Smooth muscle cell of the brain vasculature (primary cell): ENCODE measurements at regions not wholly inside any gene's neighbourhood (a gene's known extent, or its start where the extent isn't known, plus 50 kb on each side); places are given as distances from the start of the nearest gene placed in this dataset.

Experiments
- DNase-seq: peaks from one replicate; pipeline ENCODE4 v3.0.0-alpha.2; 2012; ENCODE audit warnings: low read depth, low spot score

DNA sequence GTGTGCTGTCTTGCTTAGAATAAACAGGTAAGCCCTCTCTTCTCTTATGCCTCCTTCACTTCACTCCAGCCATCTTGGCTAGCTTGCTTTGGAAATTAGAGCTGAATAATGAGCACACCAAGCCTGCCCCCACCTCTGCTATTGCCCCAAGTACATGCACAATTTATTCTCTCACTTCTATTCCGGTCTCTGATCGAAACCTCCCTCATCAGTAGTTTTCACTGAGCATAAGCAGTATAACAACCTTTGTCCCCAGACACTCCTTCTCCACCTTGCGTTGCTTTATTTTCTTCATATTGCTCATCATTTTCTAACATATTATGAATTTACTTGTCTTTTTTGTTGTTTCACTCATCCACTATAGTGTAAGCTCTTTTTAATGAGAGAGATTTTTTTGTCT is 253.4 kb downstream of the GXYLT1 start:
- no peak for DNase-seq

DNA sequence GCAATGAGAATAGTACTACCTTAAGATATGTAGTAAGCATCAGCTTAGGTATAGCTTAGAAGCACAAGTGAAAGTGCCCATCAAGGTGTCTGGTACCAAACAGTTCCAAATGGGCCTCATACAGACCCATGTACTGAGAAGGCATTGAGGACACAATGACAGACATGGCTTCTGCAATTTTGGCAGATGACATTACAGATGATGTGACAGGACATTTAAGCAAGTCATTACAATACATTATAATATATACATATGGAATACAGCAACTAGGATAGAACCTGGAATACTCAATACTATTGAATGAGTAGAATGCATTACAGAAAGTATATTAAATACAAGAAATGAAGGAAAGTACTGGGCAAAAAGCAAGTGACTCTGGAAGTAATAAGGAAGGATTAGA is 256.4 kb downstream of the GXYLT1 start:
- no peak for DNase-seq

DNA sequence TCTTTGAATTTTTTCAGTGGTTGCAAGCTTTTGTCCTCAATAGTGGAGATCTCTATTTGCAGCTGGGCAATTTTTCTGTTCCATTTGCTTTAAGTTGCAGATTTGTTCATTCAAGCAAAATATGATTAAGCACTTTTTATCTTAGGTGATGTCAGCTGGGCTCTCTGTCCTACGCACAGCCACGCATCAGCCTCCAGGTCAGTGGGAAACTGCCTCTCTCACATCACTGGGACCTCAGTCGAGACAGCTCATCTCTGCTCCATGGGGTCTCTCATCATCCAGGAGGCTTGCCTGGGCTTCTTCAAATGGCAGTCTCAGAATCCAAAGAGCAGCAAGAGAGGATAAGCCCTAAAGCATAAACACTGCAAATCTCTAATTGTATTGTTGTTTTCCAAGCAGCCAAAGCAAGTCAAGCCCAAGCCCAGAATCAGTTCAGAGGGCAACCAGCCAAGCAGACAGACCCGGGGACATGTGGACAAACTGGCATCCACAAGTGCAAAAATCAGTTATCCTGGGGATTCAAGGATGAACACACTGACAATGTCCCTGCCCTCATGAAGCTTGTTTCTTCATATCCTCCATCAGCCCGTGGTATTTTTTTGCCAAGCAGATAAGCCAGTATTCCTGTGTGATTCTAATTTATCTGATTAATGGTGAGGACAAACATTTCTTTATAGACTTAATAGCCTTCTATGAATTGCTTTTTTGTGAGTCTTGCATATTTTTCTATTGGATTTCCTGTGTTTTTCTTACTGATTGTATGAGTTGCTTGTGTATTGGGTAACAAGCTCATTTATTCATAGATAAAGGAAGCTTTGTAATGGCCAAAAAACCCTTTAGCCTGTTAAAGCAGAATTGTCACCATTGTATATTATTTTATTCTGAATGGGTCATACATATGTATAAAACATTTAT is 262.5 kb downstream of the GXYLT1 start:
- DNase-seq: no peak

DNA sequence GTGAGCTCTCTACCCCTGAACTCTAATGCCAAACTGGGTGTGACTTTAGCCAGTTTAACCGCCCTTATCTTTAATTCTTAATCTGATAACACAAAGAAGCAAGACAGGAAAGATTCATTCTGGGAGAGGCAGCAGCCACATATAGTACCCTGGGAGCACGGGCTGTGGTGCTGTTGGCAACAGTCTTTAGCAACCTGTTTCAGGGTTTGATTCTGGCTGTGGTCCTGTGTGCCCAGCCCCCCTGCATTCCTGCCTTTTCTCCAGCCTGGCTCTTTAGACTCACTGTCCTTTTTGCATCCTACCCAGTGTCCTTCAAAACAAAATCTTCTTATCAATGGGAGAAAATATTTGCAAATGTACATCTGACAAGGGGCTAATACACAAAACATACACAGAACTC is 275.2 kb downstream of the GXYLT1 start:
- DNase-seq: no peak

DNA sequence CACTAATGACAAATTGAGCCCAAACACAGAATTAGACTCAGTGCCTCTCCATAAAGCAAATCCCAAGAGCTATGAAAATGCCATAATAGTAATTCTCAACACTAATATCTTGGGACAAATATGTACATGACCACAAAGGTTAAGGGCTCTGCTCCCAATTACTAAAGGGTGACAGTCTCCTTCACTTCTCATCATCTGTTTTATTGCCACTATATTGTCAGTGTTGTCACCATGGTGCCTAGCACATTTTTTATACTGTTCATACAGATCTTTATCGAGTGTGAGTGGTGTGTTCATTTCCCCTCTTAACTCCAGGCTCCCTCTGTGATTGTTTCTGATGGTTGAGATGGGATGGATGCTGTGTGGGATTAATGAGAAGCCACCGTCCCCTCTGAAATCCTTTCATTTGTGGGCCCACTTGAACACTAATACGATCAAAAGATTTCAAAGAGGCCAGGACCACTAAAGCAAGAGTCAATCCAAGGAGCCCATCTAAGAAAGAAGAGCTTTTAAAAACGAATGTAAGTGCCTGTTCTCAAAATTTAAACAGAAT is 277.7 kb downstream of the GXYLT1 start:
- DNase-seq: no peak

DNA sequence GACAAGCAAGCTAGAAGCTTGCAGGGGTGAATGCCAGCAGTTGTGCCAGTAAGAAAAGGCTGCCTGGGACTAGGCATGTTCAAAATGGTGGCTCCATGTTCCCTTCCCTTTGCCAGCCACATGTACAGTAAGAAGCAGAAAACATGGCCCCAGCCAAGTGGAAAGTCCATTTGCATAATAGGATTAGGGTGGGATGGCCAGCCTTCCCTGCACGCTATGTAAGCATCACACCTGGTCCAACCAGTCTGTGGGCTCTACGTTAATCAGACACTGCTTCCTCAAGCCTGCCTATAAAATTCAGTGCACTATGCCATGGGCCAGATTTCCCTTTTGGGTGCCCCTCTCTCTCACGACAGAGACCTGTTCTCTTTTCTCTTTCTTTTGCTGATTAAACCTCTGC is 288.4 kb downstream of the GXYLT1 start:
- DNase-seq: no peak

DNA sequence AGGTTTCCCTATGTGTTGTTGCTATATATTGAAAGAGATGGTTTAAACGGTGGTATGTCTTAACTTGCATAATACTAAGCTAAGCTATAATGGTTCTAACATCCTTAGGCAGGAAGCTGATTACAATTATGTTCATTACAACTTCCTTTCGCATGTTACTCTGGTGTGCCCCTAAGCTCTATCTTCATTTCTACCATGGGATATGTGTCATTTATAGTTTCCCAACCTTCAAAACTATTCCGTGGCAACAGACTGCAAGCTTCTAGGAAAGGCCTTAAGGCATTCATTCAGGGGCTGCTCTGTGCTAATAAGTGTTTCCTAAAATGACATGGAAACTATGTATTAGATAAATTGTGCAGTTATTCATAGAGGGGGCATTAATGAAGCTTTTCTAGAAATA is 294.6 kb downstream of the GXYLT1 start:
- DNase-seq: no peak

DNA sequence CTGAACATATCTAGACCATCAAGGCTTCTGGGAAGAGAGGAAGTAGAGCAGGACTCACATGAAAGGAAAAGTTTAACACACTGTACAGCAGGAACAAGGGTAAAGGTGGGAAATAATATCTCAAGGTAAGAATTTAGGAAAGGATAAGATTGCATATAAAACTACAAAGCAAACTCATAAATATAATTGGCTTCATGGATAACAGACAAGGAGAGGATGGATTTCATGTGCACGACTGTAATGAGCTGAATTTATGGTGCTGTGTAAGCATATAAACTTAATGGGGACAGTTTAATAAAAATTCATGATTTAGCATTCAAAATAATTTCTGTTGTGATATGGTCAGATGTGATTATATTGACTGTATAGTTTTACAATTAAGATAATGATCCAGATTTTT is 298.0 kb downstream of the GXYLT1 start:
- no peak for DNase-seq

DNA sequence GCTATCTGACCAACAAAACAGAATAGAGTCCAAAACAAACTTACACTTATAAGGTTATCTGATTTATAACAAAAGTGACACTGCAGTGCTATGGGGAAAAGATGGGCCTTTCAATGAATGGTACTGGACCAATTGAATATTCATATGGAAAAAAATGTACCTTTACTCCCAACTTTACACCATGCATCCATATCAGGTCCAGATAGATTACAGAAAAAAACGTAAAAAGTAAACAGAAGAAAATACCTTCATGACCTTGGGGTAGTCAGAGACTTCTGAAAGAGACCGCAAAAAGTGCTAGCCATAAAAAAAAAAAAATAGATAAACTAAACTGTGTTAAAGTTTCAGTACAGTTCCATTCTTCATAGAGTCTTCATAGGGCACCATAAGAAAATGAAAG is 308.3 kb downstream of the GXYLT1 start:
- DNase-seq: no peak

DNA sequence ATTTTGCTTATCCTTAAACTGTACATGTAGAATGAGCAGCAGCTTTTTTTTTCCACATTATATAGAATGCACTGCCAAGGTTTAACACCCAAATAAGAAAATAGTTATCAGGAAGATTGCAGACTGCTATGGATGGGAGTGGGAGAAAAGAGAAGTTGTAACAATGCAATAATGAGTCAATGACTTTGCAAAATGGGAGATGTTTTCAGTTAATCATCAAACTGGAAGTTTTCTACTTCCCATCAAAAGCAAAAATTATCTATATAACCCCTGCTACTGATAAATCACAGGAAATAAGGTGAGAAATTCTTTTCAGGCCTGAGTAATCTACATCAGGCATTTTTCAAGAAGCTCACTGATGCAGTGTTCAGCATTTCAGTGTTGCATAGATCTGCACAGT is 309.1 kb downstream of the GXYLT1 start:
- no peak for DNase-seq

DNA sequence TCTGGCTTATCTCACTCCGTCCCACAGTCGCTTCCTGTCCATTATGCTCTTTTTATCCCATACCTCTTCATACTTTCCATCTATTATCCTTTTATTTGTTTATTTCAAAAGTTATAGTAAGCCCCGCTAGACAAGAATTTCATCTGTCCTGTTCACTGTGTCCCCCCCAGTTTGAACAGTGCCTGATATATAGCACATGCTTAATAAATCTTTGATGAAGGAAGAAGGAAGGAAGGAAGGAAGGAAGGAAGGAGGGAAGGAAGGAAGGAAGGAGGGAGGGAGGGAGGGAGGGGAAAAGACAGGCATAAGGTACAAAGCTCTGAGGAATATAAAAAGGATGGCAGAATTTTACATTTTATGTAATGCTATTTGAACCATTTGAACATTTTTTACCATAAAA is 324.7 kb downstream of the GXYLT1 start:
- DNase-seq: no peak

DNA sequence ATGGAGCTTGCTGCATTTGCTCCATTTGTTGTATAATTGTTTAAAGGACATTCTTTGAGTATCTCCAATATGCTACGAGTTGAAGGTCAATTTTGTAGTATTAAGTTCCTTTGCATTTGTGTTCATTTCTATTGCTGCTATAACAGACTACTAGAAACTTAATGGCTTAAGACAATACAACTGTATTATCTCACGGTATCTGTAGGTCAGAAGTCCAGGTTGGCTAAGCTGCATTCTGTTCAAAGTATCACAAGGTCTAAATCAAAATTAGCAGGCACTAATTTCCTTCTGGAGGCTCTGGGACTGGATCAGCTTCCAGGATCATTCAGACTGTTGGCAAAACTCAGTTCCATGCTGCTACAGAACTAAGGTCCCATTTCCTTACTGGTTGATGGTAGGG is 340.6 kb downstream of the GXYLT1 start:
- DNase-seq: no peak

DNA sequence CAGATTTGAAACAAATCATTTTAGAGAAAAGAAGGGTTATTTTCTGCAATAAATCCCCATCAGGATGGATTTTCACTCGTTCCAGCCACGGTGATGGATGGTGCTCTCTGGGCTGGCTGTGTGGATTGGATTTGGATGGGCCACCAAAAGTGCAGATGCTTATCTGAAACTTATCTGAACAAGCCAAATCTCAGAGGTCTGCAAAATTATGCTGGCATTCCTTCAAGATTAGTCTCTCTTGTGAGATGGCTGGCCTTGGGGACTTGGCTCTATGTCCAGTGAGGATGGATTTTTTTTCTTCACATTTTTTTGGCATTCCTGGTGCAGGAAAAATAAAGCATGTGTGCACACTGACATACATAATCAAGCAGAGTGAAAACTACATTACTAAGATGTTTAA is 341.9 kb downstream of the GXYLT1 start:
- DNase-seq: no peak

DNA sequence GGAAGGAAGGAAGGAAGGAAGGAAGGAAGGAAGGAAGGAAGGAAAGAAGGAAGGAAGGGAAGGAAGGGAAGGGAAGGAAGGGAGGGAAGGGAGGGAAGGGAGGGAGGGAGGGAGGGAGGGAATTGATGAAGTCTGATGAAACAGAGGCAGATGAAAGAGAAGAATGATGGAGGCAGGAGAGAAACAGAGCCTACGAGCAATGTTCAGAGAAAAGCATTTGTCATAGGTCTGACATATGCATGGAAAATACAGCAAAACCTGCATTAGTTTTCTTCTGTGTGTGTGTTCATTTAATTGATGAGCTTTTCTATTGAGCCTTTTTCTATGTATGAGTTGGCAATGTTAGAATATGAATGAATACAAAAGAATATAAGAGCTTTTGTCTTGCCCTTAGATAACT is 343.4 kb downstream of the GXYLT1 start:
- no peak for DNase-seq

DNA sequence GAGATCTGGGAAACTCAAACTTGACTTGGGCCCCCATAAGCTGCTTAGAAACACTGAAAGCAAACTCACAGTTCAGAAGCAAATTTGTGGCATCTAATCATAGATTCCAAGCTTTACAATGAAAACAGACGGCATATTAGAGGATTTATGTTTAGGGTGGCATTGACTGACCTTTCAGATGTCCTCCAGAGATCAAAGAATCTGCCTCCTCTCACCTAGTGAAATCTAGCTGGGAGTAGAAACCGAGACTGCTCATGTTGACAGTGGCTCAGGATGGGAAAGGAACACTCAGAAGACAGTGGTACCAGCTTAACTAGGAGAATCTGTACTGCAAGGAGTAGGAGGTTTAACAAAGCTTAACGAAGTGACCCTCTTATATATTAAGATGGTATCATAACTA is 345.0 kb downstream of the GXYLT1 start:
- no peak for DNase-seq

DNA sequence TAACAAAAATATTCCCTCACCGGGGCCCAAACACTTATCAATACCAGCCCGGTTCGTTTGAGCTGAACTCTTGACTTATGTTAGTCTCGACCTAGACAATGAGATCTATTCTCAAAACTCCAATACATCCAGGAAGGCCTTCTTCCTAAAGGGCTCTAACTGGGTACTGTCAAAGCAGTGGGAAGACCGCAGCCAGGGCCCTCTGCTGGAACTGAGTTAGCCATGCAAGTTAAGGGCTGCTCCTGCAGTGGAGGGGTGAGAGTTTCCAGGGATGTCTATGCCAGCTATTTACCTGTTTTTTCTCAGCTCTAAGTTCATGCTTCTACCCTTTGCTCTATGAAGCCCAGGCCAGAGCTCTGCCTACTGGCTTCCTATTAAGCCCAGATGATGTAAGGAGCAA is 348.8 kb downstream of the GXYLT1 start:
- DNase-seq: no peak

DNA sequence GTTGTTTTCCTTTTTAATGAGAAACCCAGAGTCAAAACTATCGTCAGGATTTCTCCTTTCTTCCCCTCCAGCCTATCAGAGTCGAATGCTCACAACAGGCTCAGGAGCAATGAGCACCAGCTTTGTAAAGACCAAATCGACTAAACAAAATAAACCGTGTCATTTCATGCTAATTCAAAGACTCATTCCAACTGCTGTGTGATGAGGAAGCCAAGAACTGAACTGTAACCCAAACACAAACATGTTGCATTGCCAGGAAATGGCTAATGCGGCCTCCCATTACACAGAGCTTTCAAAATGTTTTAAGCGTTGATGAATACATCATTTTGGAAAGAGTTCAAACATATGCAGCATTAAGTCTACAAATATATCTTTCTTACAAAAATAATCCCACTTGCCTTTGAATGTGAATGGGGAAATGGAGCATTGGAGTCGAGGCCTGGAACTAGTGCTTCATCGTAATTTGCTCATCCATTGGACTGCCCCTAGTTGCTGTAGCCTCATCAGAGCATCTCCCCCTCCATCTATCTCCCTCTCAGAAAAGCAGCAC is 349.5 kb downstream of the GXYLT1 start:
- DNase-seq: no peak

DNA sequence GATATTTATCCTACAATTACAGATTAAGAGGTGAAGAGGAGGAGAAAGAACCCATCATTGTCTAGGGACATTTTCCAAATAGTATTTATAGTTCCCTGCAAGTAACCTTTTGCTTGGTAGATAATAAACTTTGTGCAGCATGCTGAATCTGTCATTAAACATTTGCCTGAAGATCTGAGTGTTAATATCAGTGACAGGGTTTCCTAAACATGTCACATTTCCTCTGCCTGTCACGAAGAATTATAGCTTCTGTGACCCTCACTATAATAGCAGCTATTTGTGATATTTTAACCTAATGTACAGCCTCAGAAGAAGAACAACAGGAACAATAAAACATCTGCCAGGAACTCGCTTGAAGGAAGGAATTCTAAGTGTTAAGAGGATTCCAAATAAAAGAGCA is 350.3 kb downstream of the GXYLT1 start:
- no peak for DNase-seq

DNA sequence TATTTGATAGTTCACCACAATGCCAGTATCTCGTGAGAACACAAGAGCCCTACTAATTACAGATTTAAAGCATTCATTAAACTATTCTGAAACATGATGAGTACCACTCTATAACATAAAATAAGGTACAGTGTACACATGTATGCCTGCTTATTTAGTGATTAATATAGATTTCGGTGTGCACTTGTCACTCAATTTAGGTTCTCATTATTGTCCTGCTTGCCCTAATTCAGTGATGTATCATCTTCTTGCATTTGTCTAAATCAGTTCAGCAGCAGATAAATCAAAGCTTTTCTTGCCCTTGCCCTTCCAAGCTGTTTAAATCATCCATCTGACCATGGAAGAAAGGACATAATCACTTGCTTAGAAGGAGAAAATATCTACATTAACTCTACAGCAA is 359.7 kb downstream of the GXYLT1 start:
- DNase-seq: no peak

DNA sequence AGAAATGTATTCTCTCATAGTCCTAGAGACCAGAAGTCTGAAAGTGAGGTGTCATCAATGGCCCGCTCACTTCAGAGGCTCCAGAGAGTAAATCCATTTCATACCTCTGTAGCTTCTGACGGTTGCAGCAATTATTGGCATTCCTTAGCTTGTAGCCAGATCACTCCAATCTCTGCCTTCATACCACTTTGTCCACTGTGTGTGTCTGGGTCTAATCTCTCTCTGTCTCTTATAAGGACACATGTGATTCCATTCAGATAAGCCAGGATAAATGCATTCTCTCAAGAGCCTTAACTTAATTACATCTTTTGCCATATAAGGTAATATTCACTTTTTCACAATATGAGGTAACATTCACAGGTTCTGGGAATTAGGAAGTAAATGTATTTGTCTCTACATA is 365.7 kb downstream of the GXYLT1 start:
- DNase-seq: no peak

DNA sequence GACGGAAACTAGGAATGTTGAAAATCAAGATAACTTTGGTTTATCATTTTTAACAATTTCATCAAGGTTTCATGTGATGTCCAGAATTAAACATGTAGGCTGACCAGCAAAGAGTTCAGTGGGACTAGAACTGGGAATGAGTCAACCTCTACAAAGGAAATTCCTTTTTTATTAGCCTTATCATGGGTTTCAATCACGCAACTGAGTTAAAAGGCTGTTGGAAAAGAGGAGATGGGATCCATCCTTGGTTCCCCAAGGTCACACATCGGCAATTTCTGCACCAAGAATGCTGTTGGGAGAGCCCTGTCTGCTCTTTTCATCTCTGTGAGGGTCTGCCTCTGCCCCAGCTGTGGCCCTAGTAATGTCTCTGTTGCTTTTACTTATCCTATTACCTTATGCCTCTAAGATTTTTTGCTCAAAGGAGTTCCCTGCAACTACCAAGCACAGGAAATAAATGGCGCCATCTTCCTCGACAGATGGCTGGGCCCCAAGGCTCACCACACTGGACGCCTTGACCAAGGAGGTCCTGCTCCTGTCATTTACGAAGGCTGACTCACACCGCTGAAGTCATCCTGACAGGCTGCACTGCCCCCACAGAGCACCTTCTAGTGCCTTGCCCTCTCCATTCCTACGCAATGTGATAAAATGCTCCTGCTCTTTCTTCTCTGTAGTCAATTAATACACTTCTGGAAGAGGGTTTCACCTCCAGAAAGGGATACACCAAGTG is 367.4 kb downstream of the GXYLT1 start:
- no peak for DNase-seq

DNA sequence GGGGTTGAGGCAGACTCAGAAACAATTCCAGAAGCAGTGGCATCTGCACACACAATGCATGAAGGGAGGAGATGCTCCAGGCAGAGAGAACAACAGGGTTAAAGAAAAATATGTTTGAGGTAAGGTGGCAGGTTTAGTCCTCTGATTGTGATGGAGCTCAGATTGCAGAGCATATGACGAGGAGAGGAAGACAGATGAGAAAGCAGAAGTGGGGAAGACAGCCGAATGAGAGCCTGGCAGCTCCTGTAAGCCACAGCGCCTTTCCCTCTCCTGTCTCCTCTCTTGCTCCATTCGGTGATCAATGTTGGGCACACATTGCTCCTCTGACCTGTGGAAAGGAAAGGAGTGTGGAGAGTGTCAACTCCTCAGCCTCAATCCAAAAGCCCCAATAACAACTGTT is 372.2 kb downstream of the GXYLT1 start:
- DNase-seq: no peak

DNA sequence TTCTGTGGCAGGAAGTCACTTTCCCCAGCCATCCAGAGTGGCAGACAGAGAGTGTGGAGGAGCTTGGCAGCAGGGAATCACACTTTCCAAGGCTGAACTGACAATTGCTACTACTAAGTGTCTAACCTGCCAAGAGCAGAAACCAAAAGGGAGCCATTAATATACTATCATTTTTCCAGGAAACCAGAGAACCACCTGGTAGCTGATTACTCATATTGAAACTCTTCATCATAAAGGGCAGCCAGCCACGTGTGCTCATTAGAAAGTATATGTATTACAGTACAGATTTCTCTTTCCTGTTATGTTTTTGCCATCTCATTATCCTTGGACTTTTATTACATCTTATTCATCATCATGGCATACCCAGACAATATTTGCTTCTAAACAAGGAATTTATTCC is 374.9 kb downstream of the GXYLT1 start:
- DNase-seq: no peak
